B cell (primary cell): ENCODE measurements at regions not wholly inside any gene's neighbourhood (a gene's known extent, or its start where the extent isn't known, plus 50 kb on each side); places are given as distances from the start of the nearest gene placed in this dataset.

Experiments used
- ATAC-seq: fragments of 200-7000 bp; cut with Tn5 transposase; one replicate; pipeline ENCODE4 v1.10.0; 2021; ENCODE audit warnings: low read depth, mild to moderate bottlenecking, moderate number of reproducible peaks, moderate library complexity
- CTCF ChIA-PET: fragments of 350-600 bp; sonication (Branson Sonifier 250); formaldehyde crosslinking; loops from one replicate; lab custom pipeline; 2021; ENCODE audit warnings: antibody characterized with exemption, inconsistent platforms; lab: Charles Lee
- POLR2A ChIA-PET: fragments of 350-600 bp; sonication (Branson Sonifier 250); formaldehyde crosslinking; loops from one replicate; lab custom pipeline; 2021; ENCODE audit warnings: antibody characterized with exemption; lab: Charles Lee
- DNase-seq: peaks from one replicate; pipeline ENCODE4 v3.0.0; 2013
- H2AFZ ChIP-seq: 2 replicates; pipeline ENCODE4 v1.6.1; 2012; ENCODE audit warnings: mild to moderate bottlenecking, low read depth, low read length; ENCODE audit not compliant: insufficient read depth, poor library complexity, severe bottlenecking
- H3K27ac ChIP-seq, 2 donors: 1 replicate in 1 of 2; 2 replicates in 1 of 2; pipeline ENCODE4 v1.5.1; 2012 to 2013; ENCODE audit warnings: low read length in 2 of 2, mild to moderate bottlenecking in 2 of 2, moderate library complexity in 1 of 2
- H3K27me3 ChIP-seq, 4 experiments: fragments of 200-600 bp in 1 of 4; sonication (generic) in 1 of 4; replicated peaks in 1 of 4; 1 replicate in 2 of 4; 2 replicates in 2 of 4; pipeline versions ENCODE4 v1.6.1 to v1.7.0; 2013 to 2016; ENCODE audit warnings: low read length in 3 of 4, mild to moderate bottlenecking in 2 of 4, mixed read lengths in 1 of 4, moderate library complexity in 1 of 4; ENCODE audit not compliant: insufficient read depth in 4 of 4, control insufficient read depth in 3 of 4; ENCODE audit errors: control extremely low read depth in 1 of 4
- H3K36me3 ChIP-seq, 2 experiments: replicated peaks in 1 of 2; 1 replicate in 1 of 2; 2 replicates in 1 of 2; pipeline versions ENCODE4 v1.6.1 to v1.7.1; 2013; ENCODE audit warnings: low read length in 1 of 2; ENCODE audit not compliant: insufficient read depth in 2 of 2, control insufficient read depth in 1 of 2; ENCODE audit errors: control extremely low read depth in 1 of 2, extremely low read depth in 1 of 2
- H3K4me1 ChIP-seq, 2 donors: fragments of 200-600 bp in 1 of 2; sonication (generic) in 1 of 2; 1 replicate in 1 of 2; 2 replicates in 1 of 2; pipeline versions ENCODE4 v1.5.1 to v1.6.1; 2013 to 2017; ENCODE audit warnings: low read length in 2 of 2; ENCODE audit not compliant: control insufficient read depth in 2 of 2, insufficient read depth in 2 of 2
- H3K4me2 ChIP-seq: replicated peaks from 2 replicates; pipeline ENCODE3; 2012; ENCODE audit warnings: mild to moderate bottlenecking, low read depth, low read length; ENCODE audit not compliant: poor library complexity, severe bottlenecking
- H3K4me3 ChIP-seq, 5 experiments: fragments of 200-600 bp in 1 of 5; sonication (generic) in 1 of 5; 1 replicate in 3 of 5; 2 replicates in 2 of 5; pipeline versions ENCODE4 v1.5.1 to v1.7.0; 2011 to 2016; ENCODE audit warnings: low read length in 4 of 5, mild to moderate bottlenecking in 4 of 5, low read depth in 2 of 5, control low read depth in 1 of 5, moderate library complexity in 1 of 5; ENCODE audit not compliant: insufficient read depth in 1 of 5; ENCODE audit errors: control extremely low read depth in 1 of 5, extremely low read depth in 1 of 5
- H3K79me2 ChIP-seq: fragments of 200-600 bp; sonication (generic); one replicate; pipeline ENCODE4 v1.6.0; 2016; ENCODE audit warnings: low read length; ENCODE audit not compliant: control insufficient read depth, insufficient read depth
- H3K9ac ChIP-seq: fragments of 200-600 bp; sonication (generic); 2 replicates; pipeline ENCODE4 v1.6.1; 2017; ENCODE audit warnings: mild to moderate bottlenecking, low read length, moderate library complexity
- H3K9me3 ChIP-seq, 3 donors: one replicate each; pipeline versions ENCODE4 v1.6.1 to v1.7.1; 2013; ENCODE audit warnings: low read length in 2 of 3; ENCODE audit not compliant: control insufficient read depth in 2 of 3, insufficient read depth in 1 of 3; ENCODE audit errors: control extremely low read depth in 1 of 3
- H4K20me1 ChIP-seq: 2 replicates; pipeline ENCODE4 v1.6.0; 2012; ENCODE audit warnings: mild to moderate bottlenecking, low read length; ENCODE audit not compliant: insufficient read depth, control insufficient read depth, poor library complexity, severe bottlenecking
- H3K27ac Mint-ChIP-seq: one replicate; pipeline ENCODE4 v1.8.0; 2021; ENCODE audit warnings: mixed read lengths
- H3K27me3 Mint-ChIP-seq: one replicate; pipeline ENCODE4 v1.8.0; 2021; ENCODE audit warnings: mixed read lengths
- H3K4me1 Mint-ChIP-seq: one replicate; pipeline ENCODE4 v1.8.0; 2021; ENCODE audit warnings: mixed read lengths
- H3K4me3 Mint-ChIP-seq: one replicate; pipeline ENCODE4 v1.8.0; 2021; ENCODE audit warnings: mixed read lengths
- H3K9me3 Mint-ChIP-seq: one replicate; pipeline ENCODE4 v1.8.0; 2022; ENCODE audit warnings: mixed read lengths; ENCODE audit not compliant: insufficient read depth
- CTCF ChIP-seq: fragments of 200-600 bp; IDR thresholded peaks from one replicate; pipeline ENCODE4 v1.8.0; 2022; ENCODE audit warnings: antibody characterized with exemption, mild to moderate bottlenecking
- EZH2 ChIP-seq: IDR thresholded peaks from 2 replicates; pipeline ENCODE4 v1.6.1; 2012; ENCODE audit warnings: borderline replicate concordance, low read depth, mild to moderate bottlenecking, moderate library complexity, low read length; ENCODE audit not compliant: insufficient read depth, poor library complexity, severe bottlenecking
- WGBS: methylation state at CpG from one replicate; pipeline ENCODE4 v1.1.5; 2013; ENCODE audit warnings: missing lambda C conversion rate; ENCODE audit not compliant: insufficient coverage; 5-methylcytosine and 5-hydroxymethylcytosine counted together
- intact Hi-C: fragments of 100-400 bp; cut with micrococcal nuclease; formaldehyde crosslinking; loops from one replicate; pipeline ENCODE4 v1.10.0; 2022

GRCh38 chr14:46250113-46250703 is 401.4 kb downstream of the RPL10L start:
- no peak for DNase-seq
- Histone ChIP-seq H3K4me1 (no peaks in the 10 kb centered on the region), H4K20me1 (no peaks in the 10 kb centered on the region), H3K4me2 (no peak overlapping the region), H3K36me3 (no peaks in the 10 kb centered on the region), H3K27me3 (no peaks in the 10 kb centered on the region), H3K79me2 (no peaks in the 10 kb centered on the region), H3K9me3 (no peaks in the 10 kb centered on the region), H3K27ac (no peak overlapping the region), H2AFZ (no peak overlapping the region), H3K4me3 (no peak overlapping the region), H3K9ac (no peak overlapping the region)
- Mint-ChIP-seq H3K9me3 (no peaks in the 10 kb centered on the region), H3K27me3 (no peaks in the 10 kb centered on the region), H3K4me3 (no peak overlapping the region), H3K27ac (no peak overlapping the region), H3K4me1 (no peaks in the 10 kb centered on the region)
- TF ChIP-seq EZH2 (no peak), CTCF (peak; percentile 28)
- ChIA-PET CTCF (interaction anchor here (0.9 kb wide), 1 partner anchor 9 kb away, joined by 6 read pairs; no protein-coding TSS in a partner anchor), POLR2A (no interaction called here)
- ATAC-seq: no peak
- intact Hi-C loops: no loop called here

GRCh38 chr14:46248001-46248630 is 403.5 kb downstream of the RPL10L start:
- Histone ChIP-seq H4K20me1 (no peaks in the 10 kb centered on the region), H3K27ac (no peak overlapping the region), H3K9me3 (no peaks in the 10 kb centered on the region), H3K27me3 (no peaks in the 10 kb centered on the region), H2AFZ (no peak overlapping the region), H3K4me1 (no peaks in the 10 kb centered on the region), H3K79me2 (no peaks in the 10 kb centered on the region), H3K36me3 (no peaks in the 10 kb centered on the region), H3K9ac (no peak overlapping the region), H3K4me3 (no peak overlapping the region), H3K4me2 (no peak overlapping the region)
- CTCF ChIA-PET: no interaction called here
- DNase-seq (no peak), ATAC-seq (no peak)
- H3K4me3 Mint-ChIP-seq: no peak overlapping the region
- intact Hi-C loops: no loop called here
- H3K4me1 Mint-ChIP-seq: no peaks in the 10 kb centered on the region
- no peak overlapping the region for H3K27ac Mint-ChIP-seq
- WGBS: no CpG with 5 or more reads among the region's 1 CpG
- no peaks in the 10 kb centered on the region for H3K9me3 Mint-ChIP-seq
- POLR2A ChIA-PET: no interaction called here
- TF ChIP-seq CTCF: no peak
- TF ChIP-seq EZH2: no peak
- H3K27me3 Mint-ChIP-seq: no peaks in the 10 kb centered on the region
